PC-9 (cell line): ENCODE measurements at regions not wholly inside any gene's neighbourhood (a gene's known extent, or its start where the extent isn't known, plus 50 kb on each side); places are given as distances from the start of the nearest gene placed in this dataset.

Experiments used
- BruUV-seq: library from RNA; stranded (reverse); fragments of 400-500 nt; replicated peaks from 2 replicates; lab custom pipeline; 2021; lab: Mats Ljungman, UMichigan
- CTCF ChIA-PET: fragments of 300-600 bp; sonication (Branson Sonifier 250); formaldehyde crosslinking; loops from one replicate; lab custom pipeline; 2022; ENCODE audit warnings: antibody characterized with exemption; lab: Charles Lee
- POLR2A ChIA-PET: fragments of 300-600 bp; sonication (Branson Sonifier 250); formaldehyde crosslinking; loops from one replicate; lab custom pipeline; 2022; ENCODE audit warnings: antibody characterized with exemption; ENCODE audit not compliant: unreplicated experiment; lab: Charles Lee
- DNase-seq, 2 experiments: peaks; one replicate each; pipeline versions ENCODE4 v3.0.0 to v3.0.0-alpha.2; 2015 to 2022; ENCODE audit warnings: mixed read lengths in 1 of 2
- H2AFZ ChIP-seq: fragments of 200-600 bp; sonication (generic); 2 replicates; pipeline ENCODE4 v1.8.1; 2017; ENCODE audit warnings: antibody characterized with exemption
- H3F3A ChIP-seq: fragments of 200-600 bp; sonication (generic); 2 replicates; pipeline ENCODE4 v1.8.1; 2017; ENCODE audit warnings: antibody characterized with exemption, mild to moderate bottlenecking, low read depth; ENCODE audit not compliant: insufficient read depth
- H3K27ac ChIP-seq: fragments of 200-600 bp; sonication (generic); 2 replicates; pipeline ENCODE4 v1.6.1; 2016; ENCODE audit warnings: mixed run types
- H3K27me3 ChIP-seq: fragments of 200-600 bp; sonication (generic); 2 replicates; pipeline ENCODE4 v1.6.1; 2016; ENCODE audit warnings: low read depth, mixed run types; ENCODE audit not compliant: insufficient read depth
- H3K36me3 ChIP-seq: fragments of 200-600 bp; sonication (generic); 2 replicates; pipeline ENCODE4 v1.6.1; 2016; ENCODE audit warnings: low read depth, mixed run types
- H3K4me1 ChIP-seq: fragments of 200-600 bp; sonication (generic); replicated peaks from 2 replicates; pipeline ENCODE4 v1.6.1; 2016; ENCODE audit warnings: mixed run types; ENCODE audit not compliant: insufficient read depth
- H3K4me2 ChIP-seq: fragments of 200-600 bp; sonication (generic); 2 replicates; pipeline ENCODE4 v1.6.1; 2017; ENCODE audit warnings: mixed run types
- H3K4me3 ChIP-seq: fragments of 200-600 bp; sonication (generic); 2 replicates; pipeline ENCODE4 v1.6.1; 2016; ENCODE audit warnings: mixed run types
- H3K79me2 ChIP-seq: fragments of 200-600 bp; sonication (generic); 2 replicates; pipeline ENCODE4 v1.6.1; 2017; ENCODE audit warnings: low read depth, mixed run types
- H3K9me2 ChIP-seq: fragments of 200-600 bp; sonication (generic); 2 replicates; pipeline ENCODE4 v1.8.1; 2017; ENCODE audit warnings: mild to moderate bottlenecking; ENCODE audit not compliant: insufficient read depth
- H3K9me3 ChIP-seq: fragments of 200-600 bp; sonication (generic); 2 replicates; pipeline ENCODE4 v1.8.1; 2016; ENCODE audit warnings: low read depth; ENCODE audit not compliant: insufficient read depth
- H4K20me1 ChIP-seq: fragments of 200-600 bp; sonication (generic); 2 replicates; pipeline ENCODE4 v1.8.1; 2017; ENCODE audit not compliant: insufficient read depth
- CTCF ChIP-seq: fragments of 200-600 bp; sonication (generic); conservative IDR thresholded peaks from 2 replicates; pipeline ENCODE4 v1.6.1; 2017; ENCODE audit warnings: mixed run types, antibody characterized with exemption, mild to moderate bottlenecking, moderate library complexity
- EZH2 ChIP-seq: fragments of 200-600 bp; sonication (generic); IDR thresholded peaks from 2 replicates; pipeline ENCODE4 v1.8.0; 2017; ENCODE audit warnings: antibody characterized with exemption, low read depth
- intact Hi-C: fragments of 100-400 bp; cut with micrococcal nuclease; formaldehyde crosslinking; loops from one replicate; pipeline ENCODE4 v1.10.0; 2022; ENCODE audit not compliant: unreplicated experiment

- no TSS peak for BruUV-seq
- H3K79me2 ChIP-seq: no peaks in the 10 kb centered on the region
- peaks cover 6% of the 10 kb centered on the region; the same call in 1 of the 2 replicates for H3K27me3 ChIP-seq
- H2AFZ ChIP-seq: no peak overlapping the region
- no peak overlapping the region for H3K4me3 ChIP-seq
- intact Hi-C loops: no loop called here
- H3F3A ChIP-seq: no peaks in the 10 kb centered on the region
- TF ChIP-seq CTCF (no peak), EZH2 (no peak)
- ChIA-PET POLR2A (no interaction called here), CTCF (no interaction called here)
- H3K36me3 ChIP-seq: no peaks in the 10 kb centered on the region
- H3K4me2 ChIP-seq: no peak overlapping the region
- no peak overlapping the region for H3K27ac ChIP-seq
- H3K9me2 ChIP-seq: no peaks in the 10 kb centered on the region
- no peak for DNase-seq
- no peaks in the 10 kb centered on the region for H3K4me1 ChIP-seq
- no peaks in the 10 kb centered on the region for H3K9me3 ChIP-seq
- no peaks in the 10 kb centered on the region for H4K20me1 ChIP-seq
Observed at GRCh38 chr13:31610270-31610998, 128.9 kb upstream of the RXFP2 start.

GRCh38 chr13:31611214-31611613, 128.1 kb upstream of the RXFP2 start:
- H3K4me3 ChIP-seq: no peak overlapping the region
- no peak for DNase-seq
- H3K9me3 ChIP-seq: no peaks in the 10 kb centered on the region
- no peaks in the 10 kb centered on the region for H3K79me2 ChIP-seq
- ChIA-PET CTCF (no interaction called here), POLR2A (no interaction called here)
- H3K9me2 ChIP-seq: no peaks in the 10 kb centered on the region
- no peak overlapping the region for H3K27ac ChIP-seq
- no peak for TF ChIP-seq CTCF
- TF ChIP-seq EZH2: no peak
- intact Hi-C loops: no loop called here
- H3K4me2 ChIP-seq: no peak overlapping the region
- no peaks in the 10 kb centered on the region for H3K4me1 ChIP-seq
- H3K36me3 ChIP-seq: no peaks in the 10 kb centered on the region
- no peaks in the 10 kb centered on the region for H3F3A ChIP-seq
- no peaks in the 10 kb centered on the region for H4K20me1 ChIP-seq
- no TSS peak for BruUV-seq
- H3K27me3 ChIP-seq: peaks cover 10% of the 10 kb centered on the region; the same call in 1 of the 2 replicates
- no peak overlapping the region for H2AFZ ChIP-seq

- Histone ChIP-seq H3K36me3 (no peaks in the 10 kb centered on the region), H3F3A (no peaks in the 10 kb centered on the region), H3K9me2 (no peaks in the 10 kb centered on the region), H2AFZ (no peak overlapping the region), H4K20me1 (no peaks in the 10 kb centered on the region), H3K9me3 (no peaks in the 10 kb centered on the region), H3K79me2 (no peaks in the 10 kb centered on the region), H3K4me1 (no peaks in the 10 kb centered on the region), H3K27me3 (peaks cover 13% of the 10 kb centered on the region; the same call in 1 of the 2 replicates), H3K4me2 (no peak overlapping the region), H3K4me3 (no peak overlapping the region), H3K27ac (no peak overlapping the region)
- POLR2A ChIA-PET: no interaction called here
- DNase-seq: no peak
- TF ChIP-seq CTCF: no peak
- TF ChIP-seq EZH2: no peak
- CTCF ChIA-PET: no interaction called here
- intact Hi-C loops: no loop called here
- BruUV-seq: no TSS peak
Observed at GRCh38 chr13:31614073-31614472, 125.3 kb upstream of the RXFP2 start.
